Central memory CD8-positive, alpha-beta T cell (primary cell): ENCODE measurements at regions not wholly inside any gene's neighbourhood (a gene's known extent, or its start where the extent isn't known, plus 50 kb on each side); places are given as distances from the start of the nearest gene placed in this dataset.

ENCODE experiments used
- ATAC-seq: fragments of 150-1000 bp; cut with Tn5 transposase; replicated peaks from 2 replicates; pipeline ENCODE4 v1.10.0; 2022; ENCODE audit warnings: mild to moderate bottlenecking, moderate FRiP score, moderate number of reproducible peaks; ENCODE audit not compliant: poor library complexity, severe bottlenecking; ENCODE audit errors: extremely low read depth
- DNase-seq, 2 donors: peaks; one replicate each; pipeline ENCODE4 v3.0.0; 2021; ENCODE audit warnings: low spot score in 2 of 2
- H3K27ac Mint-ChIP-seq: one replicate; pipeline ENCODE4 v1.8.0; 2022; ENCODE audit warnings: low read depth, mild to moderate bottlenecking, moderate library complexity, mixed read lengths
- H3K27me3 Mint-ChIP-seq: one replicate; pipeline ENCODE4 v1.8.0; 2022; ENCODE audit warnings: mixed read lengths
- H3K36me3 Mint-ChIP-seq: one replicate; pipeline ENCODE4 v1.8.0; 2022; ENCODE audit warnings: mild to moderate bottlenecking, moderate library complexity, mixed read lengths; ENCODE audit not compliant: insufficient read depth
- H3K4me1 Mint-ChIP-seq: one replicate; pipeline ENCODE4 v1.8.0; 2022; ENCODE audit warnings: mixed read lengths
- H3K4me3 Mint-ChIP-seq: one replicate; pipeline ENCODE4 v1.8.0; 2022; ENCODE audit warnings: mild to moderate bottlenecking, moderate library complexity, mixed read lengths
- H3K9me3 Mint-ChIP-seq: one replicate; pipeline ENCODE4 v1.8.0; 2022; ENCODE audit warnings: mixed read lengths

- peaks cover 5% of the 10 kb centered on the region for H3K9me3 Mint-ChIP-seq
- DNase-seq: no peak
Measured at GRCh38 chr13:112007191-112007590, 59.8 kb upstream of the SOX1 start.

GRCh38 chr13:112010714-112011113 is 56.2 kb upstream of the SOX1 start:
- DNase-seq: no peak
- H3K27me3 Mint-ChIP-seq: no peaks in the 10 kb centered on the region
- no peak for ATAC-seq
- H3K36me3 Mint-ChIP-seq: no peaks in the 10 kb centered on the region
- no peak overlapping the region for H3K27ac Mint-ChIP-seq
- no peak overlapping the region for H3K4me3 Mint-ChIP-seq
- no peaks in the 10 kb centered on the region for H3K4me1 Mint-ChIP-seq
- H3K9me3 Mint-ChIP-seq: peaks cover 10% of the 10 kb centered on the region

More at GRCh38 chr13:112007191-112007590, 59.8 kb upstream of the SOX1 start:
- Mint-ChIP-seq H3K27me3 (no peaks in the 10 kb centered on the region), H3K36me3 (no peaks in the 10 kb centered on the region), H3K4me3 (no peak overlapping the region), H3K4me1 (no peaks in the 10 kb centered on the region), H3K27ac (no peak overlapping the region)
- ATAC-seq: no peak

GRCh38 chr13:112012016-112012704 is 54.8 kb upstream of the SOX1 start:
- no peak for DNase-seq
- no peak overlapping the region for H3K27ac Mint-ChIP-seq
- no peaks in the 10 kb centered on the region for H3K4me1 Mint-ChIP-seq
- H3K27me3 Mint-ChIP-seq: no peaks in the 10 kb centered on the region
- no peaks in the 10 kb centered on the region for H3K36me3 Mint-ChIP-seq
- no peak for ATAC-seq
- no peak overlapping the region for H3K4me3 Mint-ChIP-seq
- H3K9me3 Mint-ChIP-seq: peaks cover 6% of the 10 kb centered on the region

- no peaks in the 10 kb centered on the region for H3K36me3 Mint-ChIP-seq
- no peak overlapping the region for H3K27ac Mint-ChIP-seq
- no peak overlapping the region for H3K4me3 Mint-ChIP-seq
- no peaks in the 10 kb centered on the region for H3K27me3 Mint-ChIP-seq
- no peaks in the 10 kb centered on the region for H3K4me1 Mint-ChIP-seq
- ATAC-seq (no peak), DNase-seq (no peak)
- peaks cover 6% of the 10 kb centered on the region for H3K9me3 Mint-ChIP-seq
Measured at GRCh38 chr13:112012705-112013085, 54.3 kb upstream of the SOX1 start.

- H3K4me1 Mint-ChIP-seq: no peaks in the 10 kb centered on the region
- no peaks in the 10 kb centered on the region for H3K27me3 Mint-ChIP-seq
- ATAC-seq (no peak), DNase-seq (no peak)
- no peak overlapping the region for H3K27ac Mint-ChIP-seq
- H3K4me3 Mint-ChIP-seq: no peak overlapping the region
- no peaks in the 10 kb centered on the region for H3K36me3 Mint-ChIP-seq
- H3K9me3 Mint-ChIP-seq: peaks cover 6% of the 10 kb centered on the region
Measured at GRCh38 chr13:112013665-112014064, 53.3 kb upstream of the SOX1 start.

GRCh38 chr13:112014857-112015256 is 52.1 kb upstream of the SOX1 start:
- no peak for ATAC-seq
- Mint-ChIP-seq H3K4me3 (no peak overlapping the region), H3K27ac (no peak overlapping the region), H3K36me3 (no peaks in the 10 kb centered on the region), H3K4me1 (no peaks in the 10 kb centered on the region), H3K9me3 (peaks cover 6% of the 10 kb centered on the region), H3K27me3 (no peaks in the 10 kb centered on the region)
- no peak for DNase-seq
